ENCODE measurements at regions not wholly inside any gene's neighbourhood (a gene's known extent, or its start where the extent isn't known, plus 50 kb on each side); places are given as distances from the start of the nearest gene placed in this dataset.

GRCh38 chr4:31908261-31908660 lies 1188.1 kb downstream of the PCDH7 start:
- TF ChIP-seq CTCF (conservative IDR thresholded peaks at IDR 0.05; ENCODE audit: low read depth, low read length) (no peak), EZH2 (IDR thresholded peaks at IDR 0.05; ENCODE audit: borderline replicate concordance, low read depth, low read length, poor library complexity, severe bottlenecking) (no peak)
- ChIA-PET POLR2A (ENCODE audit: low non-redundant PET) (no interaction called here), CTCF (no interaction called here)
- no TSS peak for BruUV-seq (replicated peaks)
- no peaks in the 10 kb centered on the region for H3K4me1 ChIP-seq (ENCODE audit: insufficient read depth, low read length, poor library complexity, severe bottlenecking)
- no peak for DNase-seq (ENCODE audit: low spot score)
- no peak overlapping the region for H3K27ac ChIP-seq (ENCODE audit: low read depth, low read length, poor library complexity, severe bottlenecking)
- no peak overlapping the region for H3K4me3 ChIP-seq (ENCODE audit: low read depth, low read length, poor library complexity, severe bottlenecking)
- H3K27me3 ChIP-seq (replicated peaks; ENCODE audit: insufficient read depth, low read depth, low read length, poor library complexity) = no peaks in the 10 kb centered on the region
- H3K9me3 ChIP-seq (ENCODE audit: low read depth, low read length, poor library complexity, severe bottlenecking) = no peaks in the 10 kb centered on the region
- intact Hi-C loops (cut with micrococcal nuclease; ENCODE audit: unreplicated experiment) = no loop called here
- H3K36me3 ChIP-seq (ENCODE audit: insufficient read depth, low read length, poor library complexity, severe bottlenecking) = no peaks in the 10 kb centered on the region

GRCh38 chr4:31917334-31917733 lies 1197.2 kb downstream of the PCDH7 start:
- BruUV-seq (replicated peaks) = no TSS peak
- no peak overlapping the region for H3K4me3 ChIP-seq (ENCODE audit: low read depth, low read length, poor library complexity, severe bottlenecking)
- H3K27ac ChIP-seq (ENCODE audit: low read depth, low read length, poor library complexity, severe bottlenecking) = no peak overlapping the region
- intact Hi-C loops (cut with micrococcal nuclease; ENCODE audit: unreplicated experiment) = no loop called here
- H3K36me3 ChIP-seq (ENCODE audit: insufficient read depth, low read length, poor library complexity, severe bottlenecking) = no peaks in the 10 kb centered on the region
- no peaks in the 10 kb centered on the region for H3K4me1 ChIP-seq (ENCODE audit: insufficient read depth, low read length, poor library complexity, severe bottlenecking)
- peaks cover 7% of the 10 kb centered on the region for H3K9me3 ChIP-seq (ENCODE audit: low read depth, low read length, poor library complexity, severe bottlenecking)
- no peaks in the 10 kb centered on the region for H3K27me3 ChIP-seq (replicated peaks; ENCODE audit: insufficient read depth, low read depth, low read length, poor library complexity)
- no peak for DNase-seq (ENCODE audit: low spot score)
- POLR2A ChIA-PET (ENCODE audit: low non-redundant PET) = no interaction called here
- TF ChIP-seq EZH2 (IDR thresholded peaks at IDR 0.05; ENCODE audit: borderline replicate concordance, low read depth, low read length, poor library complexity, severe bottlenecking) = no peak
- TF ChIP-seq CTCF (conservative IDR thresholded peaks at IDR 0.05; ENCODE audit: low read depth, low read length) = no peak
- CTCF ChIA-PET = no interaction called here

- peaks cover 7% of the 10 kb centered on the region for H3K9me3 ChIP-seq (ENCODE audit: low read depth, low read length, poor library complexity, severe bottlenecking)
- H3K27me3 ChIP-seq (replicated peaks; ENCODE audit: insufficient read depth, low read depth, low read length, poor library complexity) = no peaks in the 10 kb centered on the region
- no TSS peak for BruUV-seq (replicated peaks)
- no peak overlapping the region for H3K27ac ChIP-seq (ENCODE audit: low read depth, low read length, poor library complexity, severe bottlenecking)
- H3K4me1 ChIP-seq (ENCODE audit: insufficient read depth, low read length, poor library complexity, severe bottlenecking) = no peaks in the 10 kb centered on the region
- peak; percentile 23 for DNase-seq (ENCODE audit: low spot score)
- ChIA-PET CTCF (no interaction called here), POLR2A (ENCODE audit: low non-redundant PET) (no interaction called here)
- no peak overlapping the region for H3K4me3 ChIP-seq (ENCODE audit: low read depth, low read length, poor library complexity, severe bottlenecking)
- H3K36me3 ChIP-seq (ENCODE audit: insufficient read depth, low read length, poor library complexity, severe bottlenecking) = no peaks in the 10 kb centered on the region
- TF ChIP-seq CTCF (conservative IDR thresholded peaks at IDR 0.05; ENCODE audit: low read depth, low read length) (no peak), EZH2 (IDR thresholded peaks at IDR 0.05; ENCODE audit: borderline replicate concordance, low read depth, low read length, poor library complexity, severe bottlenecking) (no peak)
- intact Hi-C loops (cut with micrococcal nuclease; ENCODE audit: unreplicated experiment) = no loop called here
Measured at GRCh38 chr4:31918891-31919290, 1198.7 kb downstream of the PCDH7 start.
